Trophoblast cell (in vitro differentiated cells and primary cell): ENCODE measurements at regions not wholly inside any gene's neighbourhood (a gene's known extent, or its start where the extent isn't known, plus 50 kb on each side); places are given as distances from the start of the nearest gene placed in this dataset.

Experiments used
- DNase-seq, 2 donors: peaks; one replicate each; pipeline ENCODE4 v3.0.0-alpha.2; 2016
- H2AFZ ChIP-seq: 2 replicates; pipeline ENCODE4 v1.6.1; 2013; ENCODE audit warnings: low read length, moderate library complexity, mild to moderate bottlenecking; ENCODE audit not compliant: insufficient read depth, poor library complexity
- H2AK5ac ChIP-seq: 2 replicates; pipeline ENCODE4 v1.6.1; 2013; ENCODE audit warnings: mild to moderate bottlenecking, low read length
- H2BK120ac ChIP-seq: 2 replicates; pipeline ENCODE4 v1.6.1; 2013; ENCODE audit warnings: low read length, mild to moderate bottlenecking, moderate library complexity; ENCODE audit not compliant: insufficient read depth, poor library complexity
- H2BK12ac ChIP-seq: 2 replicates; pipeline ENCODE4 v1.6.1; 2013; ENCODE audit warnings: mild to moderate bottlenecking, low read length, moderate library complexity
- H2BK5ac ChIP-seq: 2 replicates; pipeline ENCODE4 v1.6.1; 2013; ENCODE audit warnings: low read length, low read depth, moderate library complexity, mild to moderate bottlenecking; ENCODE audit not compliant: poor library complexity
- H3K14ac ChIP-seq: 2 replicates; pipeline ENCODE4 v1.6.1; 2013; ENCODE audit warnings: mild to moderate bottlenecking, low read length
- H3K18ac ChIP-seq: 2 replicates; pipeline ENCODE4 v1.6.1; 2013; ENCODE audit warnings: mild to moderate bottlenecking, low read length
- H3K23ac ChIP-seq: 2 replicates; pipeline ENCODE4 v1.6.1; 2013; ENCODE audit warnings: low read length
- H3K27ac ChIP-seq: 2 replicates; pipeline ENCODE4 v1.5.1; 2013; ENCODE audit warnings: low read depth, mild to moderate bottlenecking, inconsistent platforms, low read length, moderate library complexity
- H3K27me3 ChIP-seq: 2 replicates; pipeline ENCODE4 v1.6.1; 2013; ENCODE audit warnings: inconsistent platforms, mild to moderate bottlenecking, low read length, moderate library complexity; ENCODE audit not compliant: insufficient read depth
- H3K36me3 ChIP-seq, 2 experiments: 1 replicate in 1 of 2; 2 replicates in 1 of 2; pipeline ENCODE4 v1.6.1; 2013; ENCODE audit warnings: low read length in 2 of 2, mild to moderate bottlenecking in 2 of 2, moderate library complexity in 1 of 2; ENCODE audit not compliant: insufficient read depth in 2 of 2, control insufficient read depth in 1 of 2
- H3K4ac ChIP-seq: 2 replicates; pipeline ENCODE4 v1.6.1; 2013; ENCODE audit warnings: low read depth, mild to moderate bottlenecking, low read length, moderate library complexity
- H3K4me1 ChIP-seq, 2 experiments: 1 replicate in 1 of 2; 2 replicates in 1 of 2; pipeline ENCODE4 v1.6.1; 2013; ENCODE audit warnings: low read length in 2 of 2, mild to moderate bottlenecking in 2 of 2, moderate library complexity in 1 of 2; ENCODE audit not compliant: insufficient read depth in 2 of 2, control insufficient read depth in 1 of 2
- H3K4me2 ChIP-seq: 2 replicates; pipeline ENCODE4 v1.6.1; 2013; ENCODE audit warnings: inconsistent platforms, mild to moderate bottlenecking, low read length, moderate library complexity
- H3K4me3 ChIP-seq: 2 replicates; pipeline ENCODE4 v1.5.1; 2013; ENCODE audit warnings: mild to moderate bottlenecking, low read depth, low read length, inconsistent platforms
- H3K79me1 ChIP-seq: one replicate; pipeline ENCODE4 v1.6.1; 2013; ENCODE audit warnings: low read length
- H3K79me2 ChIP-seq: 2 replicates; pipeline ENCODE4 v1.6.1; 2013; ENCODE audit warnings: low read length, mild to moderate bottlenecking; ENCODE audit not compliant: control insufficient read depth, insufficient read depth, poor library complexity
- H3K9ac ChIP-seq: 2 replicates; pipeline ENCODE4 v1.6.1; 2013; ENCODE audit warnings: mild to moderate bottlenecking, low read length
- H3K9me3 ChIP-seq: 2 replicates; pipeline ENCODE4 v1.6.1; 2013; ENCODE audit warnings: low read depth, mild to moderate bottlenecking, control low read depth, inconsistent platforms, low read length; ENCODE audit not compliant: insufficient read depth
- H4K12ac ChIP-seq: 2 replicates; pipeline ENCODE4 v1.6.1; 2013; ENCODE audit warnings: low read depth, mild to moderate bottlenecking, low read length, moderate library complexity
- H4K8ac ChIP-seq: 2 replicates; pipeline ENCODE4 v1.6.1; 2013; ENCODE audit warnings: low read depth, mild to moderate bottlenecking, low read length, moderate library complexity
- H4K91ac ChIP-seq: one replicate; pipeline ENCODE4 v1.6.1; 2013; ENCODE audit warnings: low read depth, mild to moderate bottlenecking, low read length, moderate library complexity
- WGBS: extraction: QIAGEN DNeasy Blood & Tissue Kit; methylation state at CpG from one replicate; pipeline ENCODE4 v1.1.7; 2013; ENCODE audit warnings: missing lambda C conversion rate; ENCODE audit not compliant: insufficient read length, insufficient coverage; ENCODE audit errors: extremely low coverage; 5-methylcytosine and 5-hydroxymethylcytosine counted together

DNA sequence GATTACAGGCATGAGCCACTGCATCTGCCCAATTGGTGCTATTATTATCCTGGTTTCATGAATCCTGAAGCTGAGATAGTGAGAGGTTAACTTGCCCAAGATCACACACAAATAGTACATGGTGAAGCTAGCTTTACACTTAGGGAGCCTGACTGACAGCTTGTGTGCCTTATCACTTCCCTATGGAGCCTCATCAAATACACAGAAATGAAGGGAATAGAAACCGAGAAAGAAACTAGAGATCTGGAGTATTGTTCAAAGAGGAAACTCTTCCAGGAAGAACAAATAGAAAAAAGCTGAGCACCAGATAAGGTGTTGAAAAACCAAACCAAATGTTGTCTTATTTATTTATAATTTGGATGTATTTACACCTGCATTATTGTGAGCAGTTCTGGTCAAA is 155.0 kb upstream of the CITED2 start:
- no peak for DNase-seq
- Histone ChIP-seq H3K23ac (no peak overlapping the region), H3K27me3 (no peaks in the 10 kb centered on the region), H3K14ac (peak overlapping the region; percentile 58), H3K36me3 (peaks cover 0 to 2% of the 10 kb centered on the region in 2 experiments), H3K18ac (peak overlapping the region; percentile 41), H3K4me2 (no peak overlapping the region), H4K8ac (no peak overlapping the region), H2BK12ac (peak overlapping the region; percentile 83), H3K79me1 (peaks cover 7% of the 10 kb centered on the region), H3K79me2 (no peaks in the 10 kb centered on the region), H2AK5ac (peak overlapping the region; percentile 73), H3K4ac (no peak overlapping the region), H3K27ac (no peak overlapping the region), H3K9me3 (no peaks in the 10 kb centered on the region), H4K12ac (no peak overlapping the region), H2AFZ (no peak overlapping the region), H2BK5ac (no peak overlapping the region), H4K91ac (no peak overlapping the region), H2BK120ac (peak overlapping the region; percentile 26), H3K4me3 (no peak overlapping the region), H3K9ac (no peak overlapping the region), H3K4me1 (peaks cover 5 to 7% of the 10 kb centered on the region in 2 experiments)
- no CpG with 5 or more reads among the region's 1 CpG for WGBS

DNA sequence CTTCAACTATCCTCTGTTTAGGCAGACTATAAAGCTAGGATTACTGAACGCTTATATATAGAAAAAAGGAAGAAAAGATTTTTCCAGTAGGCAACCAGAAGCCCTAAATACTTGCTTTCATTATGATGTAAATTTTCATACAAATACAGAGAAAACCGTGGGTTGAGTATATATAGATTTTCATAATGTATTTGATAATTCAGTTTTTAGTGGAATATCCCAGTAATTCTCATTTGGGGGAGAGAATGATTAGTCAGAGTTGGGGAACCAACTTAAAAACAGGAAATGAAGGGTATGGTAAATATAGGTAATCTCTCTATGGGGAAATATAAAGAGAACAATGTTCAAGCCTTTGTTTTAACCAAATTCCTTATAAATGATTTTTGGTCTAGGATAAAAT is 154.0 kb upstream of the CITED2 start:
- Histone ChIP-seq H3K23ac (no peak overlapping the region), H3K27ac (no peak overlapping the region), H3K79me2 (no peaks in the 10 kb centered on the region), H3K4ac (no peak overlapping the region), H2BK12ac (no peak overlapping the region), H4K12ac (no peak overlapping the region), H3K27me3 (no peaks in the 10 kb centered on the region), H3K36me3 (peaks cover 0 to 2% of the 10 kb centered on the region in 2 experiments), H3K18ac (no peak overlapping the region), H3K9me3 (no peaks in the 10 kb centered on the region), H3K14ac (no peak overlapping the region), H2BK120ac (no peak overlapping the region), H3K4me1 (peaks cover 0 to 1% of the 10 kb centered on the region in 2 experiments), H2AFZ (no peak overlapping the region), H2AK5ac (no peak overlapping the region), H3K4me3 (no peak overlapping the region), H3K79me1 (peaks cover 4% of the 10 kb centered on the region), H3K9ac (no peak overlapping the region), H3K4me2 (no peak overlapping the region), H2BK5ac (no peak overlapping the region), H4K91ac (no peak overlapping the region), H4K8ac (no peak overlapping the region)
- WGBS, result no CpG with 5 or more reads among the region's 2 CpGs
- DNase-seq, result no peak

DNA sequence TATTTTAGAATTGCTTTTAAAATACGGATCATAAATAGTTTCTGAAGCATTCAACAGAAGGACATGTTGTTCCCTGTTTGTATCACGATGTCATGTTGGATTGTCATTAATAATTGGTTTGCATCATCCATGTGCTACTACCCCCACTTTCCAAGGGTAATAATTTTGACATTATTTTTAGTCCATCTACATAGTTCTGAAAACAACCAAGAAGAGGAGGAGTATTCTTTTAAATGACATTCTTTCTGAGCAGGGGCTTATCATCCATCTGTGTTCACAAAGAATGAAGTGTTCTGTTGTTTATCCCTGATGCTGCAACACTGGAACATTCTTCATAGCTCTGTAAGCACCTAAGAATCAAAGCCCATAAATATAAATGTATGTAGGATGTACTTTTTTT is 151.0 kb upstream of the CITED2 start:
- WGBS, result no CpG with 5 or more reads among the region's 2 CpGs
- no peak overlapping the region for H3K4ac ChIP-seq

DNA sequence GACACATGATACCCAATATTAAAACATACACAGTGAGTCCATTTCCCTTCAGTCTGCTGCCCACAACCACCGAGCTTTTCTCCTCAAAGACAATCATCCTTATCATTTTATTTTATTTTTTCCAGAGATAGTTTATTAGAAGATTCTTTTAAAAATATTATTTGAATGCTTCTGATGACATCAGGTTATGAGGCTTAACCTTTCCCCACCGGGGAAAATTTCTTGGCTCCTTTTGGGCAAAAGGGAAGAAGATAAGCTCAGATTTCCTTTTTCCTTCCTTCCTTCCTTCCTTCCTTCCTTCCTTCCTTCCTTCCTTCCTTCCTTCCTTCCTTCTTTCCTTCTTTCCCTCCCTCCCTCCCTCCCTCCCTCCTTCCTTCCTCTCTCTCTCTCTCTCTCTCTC is 149.5 kb upstream of the CITED2 start:
- no peak overlapping the region for H3K9ac ChIP-seq
- no peak overlapping the region for H3K4me3 ChIP-seq
- H3K27me3 ChIP-seq, result no peaks in the 10 kb centered on the region
- H2BK12ac ChIP-seq, result no peak overlapping the region
- no peaks in the 10 kb centered on the region for H3K79me2 ChIP-seq
- WGBS, result no CpG with 5 or more reads among the region's 2 CpGs
- H2BK120ac ChIP-seq, result no peak overlapping the region
- no peak overlapping the region for H3K14ac ChIP-seq
- no peaks in the 10 kb centered on the region for H3K9me3 ChIP-seq
- no peak overlapping the region for H4K8ac ChIP-seq
- H2AK5ac ChIP-seq, result no peak overlapping the region
- H3K4me2 ChIP-seq, result no peak overlapping the region
- H4K12ac ChIP-seq, result no peak overlapping the region
- H3K4ac ChIP-seq, result no peak overlapping the region
- peaks cover 0 to under 1% of the 10 kb centered on the region in 2 experiments for H3K36me3 ChIP-seq
- no peak overlapping the region for H2BK5ac ChIP-seq
- no peak overlapping the region for H3K18ac ChIP-seq
- peaks cover 3 to 4% of the 10 kb centered on the region in 2 experiments for H3K4me1 ChIP-seq
- DNase-seq, result no peak
- H3K27ac ChIP-seq, result no peak overlapping the region
- H2AFZ ChIP-seq, result no peak overlapping the region
- peaks cover 7% of the 10 kb centered on the region for H3K79me1 ChIP-seq
- no peak overlapping the region for H4K91ac ChIP-seq
- no peak overlapping the region for H3K23ac ChIP-seq

More for the DNA sequence above, 151.0 kb upstream of the CITED2 start:
- H2AK5ac ChIP-seq, result no peak overlapping the region
- no peak overlapping the region for H3K4me2 ChIP-seq
- H2BK5ac ChIP-seq, result no peak overlapping the region
- no peak overlapping the region for H2BK120ac ChIP-seq
- H3K36me3 ChIP-seq, result peaks cover 0 to 2% of the 10 kb centered on the region in 2 experiments
- H4K12ac ChIP-seq, result no peak overlapping the region
- H3K14ac ChIP-seq, result no peak overlapping the region
- H3K9ac ChIP-seq, result no peak overlapping the region
- no peak overlapping the region for H3K4me3 ChIP-seq
- no peak overlapping the region for H3K18ac ChIP-seq
- H3K9me3 ChIP-seq, result no peaks in the 10 kb centered on the region
- H3K23ac ChIP-seq, result no peak overlapping the region
- peaks cover 3 to 4% of the 10 kb centered on the region in 2 experiments for H3K4me1 ChIP-seq
- H3K27me3 ChIP-seq, result no peaks in the 10 kb centered on the region
- H3K27ac ChIP-seq, result no peak overlapping the region
- no peak overlapping the region for H2BK12ac ChIP-seq
- H4K91ac ChIP-seq, result no peak overlapping the region
- peaks cover 7% of the 10 kb centered on the region for H3K79me1 ChIP-seq
- no peaks in the 10 kb centered on the region for H3K79me2 ChIP-seq
- DNase-seq, result peak in 1 of 2 donors; percentile 63
- H4K8ac ChIP-seq, result no peak overlapping the region
- no peak overlapping the region for H2AFZ ChIP-seq
